NCI-H446 (cell line): ENCODE measurements at regions not wholly inside any gene's neighbourhood (a gene's known extent, or its start where the extent isn't known, plus 50 kb on each side); places are given as distances from the start of the nearest gene placed in this dataset.
"Not testable (repeated sequence)": the region's sequence is repeated elsewhere in the genome, so short reads cannot be mapped to it uniquely, and the experiment has no call there.

Experiments
- DNase-seq, 2 experiments: peaks; one replicate each; lab custom pipeline; 2025; lab: John Stamatoyannopoulos, UW

GRCh38 chr11:71332447-71332846 is 80.1 kb upstream of the SHANK2 start:
- no peak for DNase-seq

DNA sequence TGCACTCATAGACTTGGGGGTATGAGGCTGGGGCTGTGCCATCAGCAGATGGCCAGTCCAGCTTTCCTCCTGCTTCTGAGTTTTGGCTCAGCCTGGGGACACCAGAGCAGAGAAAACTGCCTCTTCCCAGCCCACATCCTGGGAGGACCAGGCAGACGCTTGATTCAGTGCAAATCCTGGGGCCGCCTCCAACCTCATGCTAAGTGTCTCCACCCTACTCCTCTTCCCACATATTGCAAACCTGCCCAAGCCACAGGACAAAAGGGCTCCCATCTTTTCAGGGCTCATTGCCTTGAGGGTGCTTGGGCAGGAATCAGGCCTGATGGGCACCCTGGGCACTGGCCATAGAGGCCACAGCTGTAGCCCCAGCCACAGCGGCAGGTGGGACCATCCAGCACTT is 79.7 kb upstream of the SHANK2 start:
- no peak for DNase-seq

- no peak for DNase-seq
These were observed 79.3 kb upstream of the SHANK2 start for GRCh38 chr11:71331631-71332030.

DNA sequence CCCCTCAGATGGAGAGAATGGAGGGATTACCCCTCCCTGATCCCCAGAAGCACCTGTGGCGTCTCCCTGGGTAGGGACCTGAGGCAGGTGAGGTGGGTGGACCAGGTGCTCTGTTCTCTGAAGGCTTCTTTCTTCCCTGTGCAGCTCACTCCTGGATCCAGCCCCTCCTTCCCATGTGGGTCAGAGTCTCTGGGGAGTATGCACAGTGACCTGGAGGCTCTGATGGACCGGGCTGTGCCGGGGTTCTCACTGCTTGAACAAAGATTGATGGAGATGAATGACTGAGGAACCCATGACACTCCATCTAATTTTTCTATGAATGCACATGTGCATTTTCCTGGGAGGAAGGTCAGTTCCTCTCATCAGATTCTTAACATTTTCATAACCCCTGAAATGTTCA is 78.6 kb upstream of the SHANK2 start:
- no peak for DNase-seq

- no peak for DNase-seq
These were observed 78.0 kb upstream of the SHANK2 start for GRCh38 chr11:71330349-71330748.

- DNase-seq = no peak
These were observed 77.4 kb upstream of the SHANK2 start for GRCh38 chr11:71329786-71330185.

DNA sequence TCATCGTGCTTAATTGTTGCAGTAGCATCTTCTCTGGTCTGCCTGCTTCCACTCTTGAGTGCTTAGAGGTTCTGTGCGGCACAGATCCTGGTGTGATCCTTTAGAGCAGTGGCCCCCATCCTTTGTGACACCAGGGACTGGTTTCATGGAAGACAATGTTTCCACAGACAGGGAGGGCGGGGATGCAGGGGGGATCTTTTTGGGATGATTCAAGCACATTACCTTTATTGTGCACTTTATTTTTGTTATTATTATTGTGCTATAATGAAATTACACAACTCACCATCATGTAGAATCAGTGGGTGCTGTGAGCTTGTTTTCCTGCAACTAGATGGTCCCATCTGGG is 76.8 kb upstream of the SHANK2 start:
- no peak for DNase-seq

DNA sequence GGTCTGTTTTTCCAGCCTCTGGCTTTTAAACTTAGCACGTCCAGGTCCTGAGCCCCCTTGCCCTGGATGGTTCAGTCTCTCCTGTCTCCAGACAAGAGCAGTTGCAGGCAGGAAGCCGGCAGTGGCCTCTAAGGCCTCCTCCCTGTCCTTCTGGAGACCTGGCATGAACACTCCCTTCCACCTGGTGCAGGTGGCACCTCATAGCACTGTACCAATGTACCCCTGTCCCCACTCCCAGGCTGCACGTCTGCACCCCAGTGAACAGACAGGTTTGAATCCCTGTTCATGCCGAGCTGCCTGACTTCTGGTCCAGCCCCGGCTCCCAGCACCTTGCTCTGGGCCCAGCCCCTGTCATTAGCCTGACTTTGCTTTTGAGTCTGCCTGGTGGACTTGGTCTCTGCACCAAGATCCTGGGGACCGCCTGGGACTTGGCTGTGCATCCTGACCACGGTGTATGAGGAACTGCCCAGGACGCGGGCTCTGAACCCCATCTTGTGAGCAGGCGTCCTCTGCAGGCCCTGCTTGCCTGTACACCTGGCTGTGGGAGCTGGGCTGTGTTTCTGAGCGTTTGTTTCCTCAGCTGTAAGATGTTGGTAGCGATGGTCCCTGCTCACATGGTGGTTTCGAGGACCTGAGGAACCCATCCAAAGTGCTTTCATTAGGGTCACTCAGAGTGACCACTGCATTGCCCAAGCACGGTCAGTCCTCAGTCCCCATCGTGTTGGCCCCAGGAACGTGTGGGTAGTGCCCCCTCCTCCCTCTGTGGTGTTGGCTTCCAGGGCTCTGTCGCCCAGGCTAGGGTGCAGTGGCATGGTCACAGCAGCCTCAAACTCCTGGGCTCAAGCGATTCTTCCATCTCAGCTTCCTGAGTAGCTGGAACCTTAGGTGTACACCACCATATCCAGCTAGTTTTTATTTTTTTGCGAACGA is 75.0 kb upstream of the SHANK2 start:
- no peak for DNase-seq

DNA sequence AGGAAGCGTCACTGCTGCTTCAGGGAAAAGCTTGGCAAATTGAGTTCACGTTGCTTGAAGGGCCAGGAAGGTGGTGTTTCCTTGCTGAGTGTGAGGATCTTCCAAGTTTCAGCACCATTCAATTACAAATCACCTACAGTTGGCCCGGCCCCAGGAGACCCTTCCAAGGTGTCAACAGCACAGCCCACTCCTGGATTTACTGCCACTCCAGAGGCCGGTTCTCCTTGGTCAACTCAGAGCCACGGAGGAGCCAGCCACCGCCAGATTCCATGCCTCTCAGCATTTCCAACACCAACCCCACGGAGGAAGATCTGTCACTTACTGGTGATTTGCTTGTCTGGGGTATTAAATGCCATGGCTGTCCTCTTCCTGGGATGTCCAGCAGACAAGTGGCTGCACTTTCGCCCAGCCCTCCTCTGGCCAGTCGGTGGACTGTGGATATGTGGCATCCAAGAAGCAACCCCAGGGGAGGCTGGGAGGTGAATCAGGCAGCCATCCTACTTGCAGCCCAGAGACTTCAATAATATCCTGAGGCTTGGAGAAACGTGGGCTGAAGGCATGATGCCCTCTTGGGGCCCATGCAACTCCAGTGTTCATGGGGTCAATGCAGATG is 74.1 kb upstream of the SHANK2 start:
- DNase-seq = no peak

- DNase-seq = no peak
These were observed 73.3 kb upstream of the SHANK2 start for GRCh38 chr11:71325418-71326327.

DNA sequence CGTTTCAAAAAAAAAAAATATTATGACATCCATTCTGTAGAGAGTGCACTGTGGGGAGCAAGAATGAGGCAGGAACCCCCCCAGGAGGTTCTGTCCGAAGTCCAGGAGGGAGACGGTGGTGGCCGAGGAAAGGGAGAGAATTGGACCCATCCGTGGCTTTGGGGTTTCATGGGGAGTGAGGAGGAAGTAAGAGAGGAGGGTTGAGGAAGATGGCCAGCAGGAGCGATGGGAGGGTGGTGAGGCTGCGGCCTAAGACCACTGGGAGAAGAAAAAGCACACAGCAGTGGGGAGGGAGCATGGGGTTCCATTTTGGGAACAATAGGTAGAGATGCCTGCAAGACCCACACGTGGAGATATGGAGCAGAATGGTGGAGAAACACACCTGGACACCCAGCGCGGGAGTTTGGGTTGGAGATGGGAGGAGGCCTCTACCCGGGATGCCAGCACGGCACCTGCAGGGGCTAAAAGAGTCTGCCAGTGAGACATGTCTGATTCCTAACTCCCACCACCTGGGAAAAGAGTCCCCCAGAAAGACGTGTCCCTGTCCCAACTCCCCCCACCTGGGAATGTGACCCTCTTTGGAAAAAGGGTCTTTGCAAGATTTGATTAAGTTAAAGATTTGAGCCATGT is 72.5 kb upstream of the SHANK2 start:
- DNase-seq = no peak

DNA sequence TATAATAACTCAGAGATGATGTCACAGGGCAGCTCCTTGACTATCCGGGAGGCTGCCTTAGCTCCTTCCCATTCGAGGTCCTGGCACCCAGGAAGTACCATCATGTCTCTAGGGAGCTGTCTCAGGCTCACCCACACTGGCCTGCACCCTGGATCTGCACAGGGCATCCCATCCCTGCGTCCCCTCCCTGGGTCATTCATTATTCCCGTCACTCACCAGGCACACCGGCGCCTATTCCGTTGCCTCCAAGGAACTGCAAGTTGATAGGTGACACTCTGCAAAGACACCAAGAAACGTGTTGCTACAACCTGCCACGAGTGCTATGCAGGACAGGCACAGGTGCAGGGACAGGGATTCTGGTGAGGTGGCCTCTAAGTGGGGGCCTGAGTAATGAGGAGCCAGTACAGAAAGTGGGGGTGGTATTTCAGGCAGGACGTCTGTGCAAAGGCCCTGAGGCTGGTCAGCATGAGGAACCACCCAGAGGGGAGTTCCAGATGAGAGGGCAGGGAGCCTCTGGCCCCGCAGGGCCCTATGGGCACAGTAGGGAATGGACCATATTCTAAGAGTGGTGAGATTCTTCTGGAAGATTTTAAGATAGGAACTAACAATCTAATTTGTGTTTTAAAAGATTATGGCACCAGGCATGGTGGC is 71.6 kb upstream of the SHANK2 start:
- no peak for DNase-seq

GRCh38 chr11:71322861-71323582 is 70.6 kb upstream of the SHANK2 start:
- no peak for DNase-seq

GRCh38 chr11:71322192-71322735 is 69.9 kb upstream of the SHANK2 start:
- DNase-seq = no peak

- DNase-seq = no peak
These were observed 69.2 kb upstream of the SHANK2 start for GRCh38 chr11:71321433-71322191.

DNA sequence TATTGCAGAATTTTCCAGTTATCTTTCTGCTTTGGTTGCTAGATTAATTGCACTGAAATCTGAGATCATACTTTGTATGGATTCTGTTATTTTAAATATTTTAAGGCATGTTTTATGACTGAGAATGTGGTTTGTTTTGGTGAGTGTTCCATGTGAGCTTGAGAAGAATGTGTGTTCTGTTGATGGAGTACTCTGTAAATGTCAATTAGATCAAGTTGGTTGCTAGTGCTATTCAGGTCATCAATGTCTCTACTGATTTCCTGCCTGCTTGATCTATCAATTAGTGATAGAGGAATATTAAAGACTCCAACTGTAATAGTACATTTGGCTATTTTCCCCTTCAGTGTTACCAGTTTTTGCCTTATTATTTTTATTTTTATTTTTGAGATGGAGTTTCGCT is 64.3 kb upstream of the SHANK2 start:
- no peak for DNase-seq

DNA sequence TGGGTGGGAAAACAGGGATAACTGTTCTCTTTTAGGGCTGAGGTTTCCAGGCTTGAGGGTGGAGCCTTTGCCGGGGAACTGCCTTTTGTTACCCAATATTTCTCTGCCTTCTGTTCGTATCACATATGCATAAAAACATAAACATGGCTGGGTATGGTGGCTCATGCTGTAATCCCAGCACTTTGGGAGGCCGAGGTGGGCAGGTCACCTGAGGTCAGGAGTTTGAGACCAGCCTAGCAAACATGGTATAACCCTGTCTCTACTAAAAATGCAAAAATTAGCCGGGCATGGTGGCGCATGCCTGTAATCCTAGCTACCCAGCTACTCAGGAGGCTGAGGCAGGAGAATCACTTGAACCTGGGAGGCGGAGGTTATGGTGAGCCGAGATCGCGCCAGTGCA is 60.2 kb upstream of the SHANK2 start:
- not testable (repeated sequence) for DNase-seq

DNA sequence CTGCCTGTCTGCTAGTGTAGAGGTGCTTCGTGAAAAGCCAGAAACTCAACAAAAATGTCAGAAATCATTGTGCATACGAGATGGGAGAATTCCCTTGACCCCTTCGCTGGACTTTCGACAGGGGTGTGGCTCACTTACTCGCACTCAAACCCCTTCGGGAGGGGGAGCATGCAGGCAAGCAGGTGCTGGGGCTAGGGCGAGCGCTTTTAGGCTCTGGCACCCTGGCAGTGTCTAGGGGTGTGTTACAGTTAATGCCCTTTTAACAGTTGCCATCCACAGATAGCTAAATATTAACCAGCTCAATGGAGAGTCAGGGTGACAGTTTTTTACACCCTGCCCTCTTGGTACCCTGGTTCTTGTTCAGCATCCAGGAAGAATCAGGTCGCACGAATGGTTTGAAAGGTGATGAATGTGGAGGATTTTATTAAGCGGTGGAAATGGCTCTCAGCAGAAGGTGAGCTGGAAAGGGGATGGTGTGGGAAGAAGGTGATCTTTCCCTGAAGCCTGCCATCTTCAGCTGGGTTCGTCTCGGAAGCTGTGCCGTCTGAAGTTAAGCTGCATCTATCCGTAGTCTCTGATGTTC is 59.6 kb upstream of the SHANK2 start:
- no peak for DNase-seq

GRCh38 chr11:71311176-71311925 is 59.0 kb upstream of the SHANK2 start:
- DNase-seq = no peak
